GM18517 (cell line): ENCODE measurements at regions not wholly inside any gene's neighbourhood (a gene's known extent, or its start where the extent isn't known, plus 50 kb on each side); places are given as distances from the start of the nearest gene placed in this dataset.
"Not testable (repeated sequence)": the region's sequence is repeated elsewhere in the genome, so short reads cannot be mapped to it uniquely, and the experiment has no call there.

ENCODE experiments used
- ATAC-seq: cut with Tn5 transposase; IDR thresholded peaks from one replicate; pipeline ENCODE4 v1.9.1; 2021; ENCODE audit warnings: mild to moderate bottlenecking, moderate library complexity; ENCODE audit not compliant: unreplicated experiment

DNA sequence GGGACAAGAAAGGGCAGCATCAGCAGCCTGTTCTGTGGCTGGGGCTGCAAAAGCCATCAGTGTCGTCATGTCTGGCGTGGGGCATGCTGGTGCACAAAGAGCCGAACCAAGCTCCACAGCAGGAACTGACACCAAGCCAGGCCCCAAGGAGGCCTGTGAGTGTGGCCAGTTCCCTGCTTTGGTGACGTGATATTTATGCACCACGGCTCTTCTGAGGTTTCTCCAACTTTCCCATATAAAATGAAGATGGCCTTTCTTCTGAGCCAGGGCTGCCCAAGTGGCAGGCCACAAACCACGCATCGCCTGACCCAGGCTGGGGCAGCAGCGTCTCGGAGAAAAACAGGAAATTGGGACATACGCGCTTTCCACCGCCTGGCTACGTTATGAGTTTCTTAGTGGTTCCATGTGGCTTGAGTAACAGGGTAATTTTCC is 109.9 kb downstream of the RIN2 start:
- no peak for ATAC-seq

DNA sequence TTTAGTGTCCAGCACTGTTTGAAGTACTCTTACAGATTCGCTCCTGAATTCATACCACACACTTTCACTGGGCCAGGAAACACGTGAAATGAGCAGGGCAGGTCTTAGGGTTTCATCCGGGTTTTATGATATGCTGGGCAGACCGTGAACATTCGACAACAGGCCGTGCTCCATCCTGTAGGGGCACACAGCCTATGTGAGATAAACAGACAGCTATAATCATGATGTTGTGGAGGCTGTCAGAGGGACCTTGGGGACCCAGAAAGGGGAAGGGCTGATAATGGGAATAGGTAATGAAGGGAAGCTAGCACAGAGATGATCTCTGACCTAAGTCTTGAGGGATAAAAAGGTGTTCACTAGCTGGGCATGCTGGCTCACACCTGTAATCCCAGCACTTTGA is 110.4 kb downstream of the RIN2 start:
- ATAC-seq: no peak

DNA sequence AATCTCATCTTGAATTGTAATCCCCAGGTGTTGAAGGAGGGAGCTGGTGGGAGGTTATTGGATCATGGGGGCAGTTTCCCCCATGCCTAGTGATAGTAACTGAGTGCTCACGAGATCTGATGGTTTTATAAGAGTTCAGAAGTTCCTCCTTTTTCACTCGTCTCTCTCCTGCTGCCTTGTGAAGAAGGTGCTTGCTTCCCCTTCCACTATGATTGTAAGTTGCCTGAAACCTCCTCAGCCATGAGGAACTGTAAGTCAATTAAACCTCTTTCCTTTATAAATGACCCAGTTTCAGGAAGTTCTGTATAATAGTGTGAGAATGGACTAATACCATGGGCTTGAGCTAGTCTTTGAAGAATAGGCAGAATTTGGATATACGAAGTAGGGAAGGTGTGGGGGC is 113.9 kb downstream of the RIN2 start:
- ATAC-seq: no peak

DNA sequence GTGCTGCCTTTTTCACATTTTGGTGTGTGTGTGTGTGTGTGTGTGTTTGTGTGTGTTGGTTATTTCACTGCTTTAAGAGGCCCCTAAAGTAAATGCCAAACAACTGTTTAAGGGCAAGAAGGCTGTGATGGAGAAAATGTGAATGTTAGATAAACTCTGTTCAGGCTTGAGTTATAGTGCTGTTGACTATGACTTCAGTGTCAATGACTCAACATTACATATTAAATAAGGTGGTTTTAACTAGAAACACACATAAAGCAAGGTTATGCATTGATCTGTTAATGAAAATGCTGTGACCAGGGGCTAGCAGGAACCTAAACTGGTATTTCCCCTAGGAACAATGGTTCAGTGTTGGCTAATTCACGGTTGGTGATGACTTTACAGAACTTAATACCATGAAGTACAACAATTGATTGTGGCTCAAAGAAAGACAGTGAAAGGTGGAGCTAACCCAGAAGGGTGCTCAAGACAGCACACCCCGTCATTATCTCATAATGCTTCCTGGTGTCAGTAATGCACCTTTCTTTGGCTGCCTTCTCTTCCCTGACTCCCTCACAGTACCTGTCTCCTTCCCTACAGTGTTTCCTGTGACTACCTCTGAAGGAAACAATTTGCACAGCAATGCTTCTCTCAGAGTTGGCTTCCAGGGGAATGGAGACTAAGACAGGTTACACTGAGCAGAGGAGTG is 116.1 kb downstream of the RIN2 start:
- no peak for ATAC-seq

DNA sequence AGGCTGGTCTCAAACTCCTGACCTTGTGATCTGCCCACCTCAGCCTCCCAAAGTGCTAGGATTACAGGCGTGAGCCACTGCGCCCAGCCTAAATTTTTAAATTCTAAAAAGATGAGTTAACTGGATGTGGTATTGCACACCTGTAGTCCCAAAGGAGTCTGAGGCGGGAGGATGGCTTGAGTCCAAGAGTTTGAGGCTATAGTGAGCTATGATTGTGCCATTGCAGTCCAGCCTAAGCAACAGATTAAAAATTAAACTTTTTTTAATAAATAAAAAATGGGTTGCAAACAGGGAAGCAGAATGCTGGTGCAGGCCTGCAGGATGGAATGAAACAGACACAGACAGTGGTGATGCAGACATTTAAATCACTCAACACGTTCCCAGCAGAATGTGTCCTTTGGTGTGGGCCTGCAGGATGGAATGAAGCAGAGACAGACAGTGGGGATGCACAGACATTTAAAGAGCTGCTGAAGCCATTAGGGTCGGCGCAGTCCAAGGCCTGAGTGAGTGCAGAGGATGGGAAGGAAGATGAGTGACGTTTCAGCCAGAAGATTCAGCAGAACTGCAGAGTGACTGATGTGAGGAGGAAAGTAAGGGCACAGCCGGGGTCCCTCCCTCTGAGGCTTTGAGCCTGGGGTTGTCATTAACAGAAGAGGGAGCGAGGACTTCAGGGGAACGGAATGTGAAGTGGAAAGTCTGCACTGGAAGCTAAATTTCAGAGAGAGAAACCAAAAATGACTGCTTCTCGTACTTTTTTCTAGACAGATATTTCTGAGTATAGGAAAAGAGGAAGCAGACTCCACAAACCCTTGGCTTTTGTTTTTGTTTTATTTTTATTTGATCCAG is 117.5 kb downstream of the RIN2 start:
- no peak for ATAC-seq

DNA sequence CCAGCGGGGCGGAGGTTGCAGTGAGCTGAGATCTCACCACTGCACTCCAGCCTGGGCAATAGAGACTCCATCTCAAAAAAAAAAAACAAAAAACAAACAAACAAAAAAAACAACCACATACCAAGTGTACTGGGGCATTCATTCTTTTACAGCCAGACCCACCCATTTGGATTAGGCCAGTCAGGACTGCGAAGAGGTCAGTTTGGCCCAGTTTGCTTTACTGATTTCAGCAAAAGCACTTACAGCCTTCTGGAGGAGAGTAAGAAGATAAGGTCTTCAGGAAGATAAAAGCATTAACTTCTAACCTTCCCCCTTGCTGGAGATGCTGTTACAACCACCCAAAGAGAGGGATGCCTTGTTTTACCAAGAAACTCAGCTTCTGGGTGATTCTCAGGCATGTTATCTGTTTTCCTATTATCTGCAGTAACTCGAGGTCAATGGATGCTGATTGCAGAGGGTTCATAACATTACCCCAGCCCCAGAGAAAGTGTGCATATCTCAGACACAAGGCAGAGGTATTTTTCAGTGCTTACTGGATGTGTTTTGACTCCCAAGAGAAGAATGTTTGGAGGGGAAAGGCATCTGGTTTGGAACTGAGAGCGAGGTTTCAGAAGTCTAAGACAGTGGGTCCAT is 118.9 kb downstream of the RIN2 start:
- ATAC-seq: no peak

DNA sequence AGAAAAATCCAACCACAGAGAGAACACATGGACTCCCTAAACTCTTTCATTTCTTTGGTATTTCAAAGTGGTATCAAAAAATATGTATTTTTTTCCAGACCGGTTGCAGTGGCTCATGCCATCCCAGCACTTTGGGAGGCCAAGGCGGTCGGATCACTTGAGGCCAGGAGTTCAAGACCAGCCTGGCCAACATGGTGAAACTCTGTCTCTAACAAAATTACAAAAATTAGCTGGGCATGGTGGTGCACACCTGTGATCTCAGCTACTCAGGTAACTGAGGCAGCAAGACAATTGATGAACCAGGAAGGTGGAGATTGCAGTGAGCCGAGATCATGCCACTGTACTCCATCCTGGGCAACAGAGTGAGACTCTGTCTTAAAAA is 121.8 kb downstream of the RIN2 start:
- ATAC-seq: not testable (repeated sequence)

DNA sequence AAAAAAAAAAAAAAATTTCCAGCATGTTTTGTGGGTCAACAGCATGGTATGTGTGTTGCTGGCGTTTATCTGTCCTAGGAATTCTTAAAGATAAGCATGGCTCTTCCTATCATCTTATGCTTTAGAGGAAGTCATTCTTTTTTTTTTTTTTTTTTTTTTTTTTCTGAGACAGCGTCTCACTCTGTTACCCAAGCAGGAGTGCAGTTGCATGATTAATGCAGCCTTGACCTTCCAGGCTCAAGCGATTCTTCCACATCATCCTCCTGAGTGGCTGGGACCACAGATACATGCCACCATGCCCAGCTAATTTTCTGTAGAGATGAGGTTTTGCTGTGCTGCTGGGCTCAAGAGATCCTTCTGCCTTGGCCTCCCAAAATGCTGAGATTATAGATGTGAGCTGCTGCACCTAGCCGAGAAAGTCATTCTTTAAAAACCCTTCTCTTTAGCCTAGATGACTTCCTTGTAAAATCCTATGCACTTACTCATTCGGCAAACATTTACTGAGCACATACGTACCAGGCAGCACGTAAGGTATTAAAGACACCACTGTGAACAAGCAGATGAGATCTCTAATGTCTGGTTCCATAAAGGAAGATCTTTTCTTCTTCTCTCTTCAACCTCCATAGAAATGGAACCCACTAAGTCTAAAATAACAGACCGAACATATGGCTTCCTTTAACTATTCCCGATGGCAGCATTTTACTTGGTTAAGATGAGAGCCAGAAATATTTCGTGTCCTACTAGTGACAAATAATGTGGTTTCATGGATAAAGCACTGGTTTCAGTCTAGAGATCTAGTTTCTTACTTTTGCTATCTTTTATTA is 122.4 kb downstream of the RIN2 start:
- no peak for ATAC-seq

DNA sequence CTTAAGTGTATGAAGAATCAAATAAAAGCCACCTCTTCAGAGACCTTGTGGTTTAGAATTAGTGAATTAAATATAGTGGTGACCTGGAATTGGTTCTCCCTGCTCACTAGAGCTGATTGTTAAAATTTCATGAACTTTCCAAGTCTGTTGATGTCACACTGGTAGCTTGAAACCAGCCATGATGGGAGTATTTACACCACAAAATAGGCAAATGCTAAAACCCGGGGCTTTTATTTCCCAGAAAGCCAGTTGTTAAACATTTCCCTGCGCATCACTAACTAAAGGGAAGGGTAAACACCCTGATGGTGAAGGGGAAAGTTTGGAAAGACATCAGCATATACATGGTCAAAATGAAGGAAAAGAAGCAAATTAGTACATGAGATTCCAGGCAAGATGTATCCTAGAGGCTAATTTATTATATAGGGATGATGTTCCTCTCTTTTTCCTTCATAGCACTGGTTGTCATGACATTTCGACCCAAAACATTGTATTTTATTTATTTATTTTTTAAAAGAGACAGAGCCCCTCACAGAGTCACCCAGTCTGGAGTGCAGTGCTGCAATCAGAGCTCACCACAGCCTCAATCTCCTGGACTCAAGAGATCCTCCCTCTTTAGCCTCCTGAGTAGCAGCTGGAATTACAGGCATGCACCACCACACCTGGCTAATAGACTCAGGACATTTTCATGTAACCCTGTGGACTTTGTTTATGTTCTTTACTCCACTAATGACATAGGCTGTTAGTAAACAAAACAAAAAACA is 123.2 kb downstream of the RIN2 start:
- no peak for ATAC-seq

DNA sequence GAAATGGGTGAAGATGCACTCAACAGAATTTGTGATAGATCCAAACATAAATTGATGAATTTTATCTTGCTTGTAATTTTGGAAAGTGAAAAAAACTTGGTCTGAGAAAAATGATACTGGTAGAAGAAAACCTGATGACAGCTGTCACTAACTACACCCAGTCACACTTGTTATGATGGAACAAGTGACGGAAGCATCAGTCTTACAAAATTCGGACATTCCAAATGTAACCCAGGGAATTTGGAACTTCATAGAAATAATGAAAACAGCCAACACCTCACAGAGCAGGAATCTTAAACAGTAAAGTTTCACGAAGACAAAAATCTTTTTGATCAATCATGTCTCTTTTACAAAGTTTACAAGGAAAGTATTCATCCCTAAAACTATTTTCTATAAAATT is 123.9 kb downstream of the RIN2 start:
- ATAC-seq: no peak

DNA sequence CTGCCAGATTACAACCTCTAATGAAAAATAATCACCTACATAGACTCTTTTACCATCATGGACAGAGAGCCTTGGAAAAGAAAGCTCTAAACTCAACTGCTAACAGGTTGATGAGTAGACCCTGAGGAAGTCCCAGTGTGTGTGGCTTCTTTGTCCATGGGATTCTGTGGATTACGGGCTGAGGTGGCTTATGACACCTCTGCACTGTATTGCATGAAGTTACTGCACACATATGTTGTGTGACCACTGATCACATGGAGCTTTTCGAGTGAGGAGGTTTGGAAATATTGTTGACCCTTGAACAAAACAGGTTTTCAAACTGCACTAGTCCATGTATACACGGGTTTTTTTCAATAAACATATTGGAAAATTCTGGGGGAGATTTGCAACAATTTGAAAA is 124.4 kb downstream of the RIN2 start:
- ATAC-seq: no peak

DNA sequence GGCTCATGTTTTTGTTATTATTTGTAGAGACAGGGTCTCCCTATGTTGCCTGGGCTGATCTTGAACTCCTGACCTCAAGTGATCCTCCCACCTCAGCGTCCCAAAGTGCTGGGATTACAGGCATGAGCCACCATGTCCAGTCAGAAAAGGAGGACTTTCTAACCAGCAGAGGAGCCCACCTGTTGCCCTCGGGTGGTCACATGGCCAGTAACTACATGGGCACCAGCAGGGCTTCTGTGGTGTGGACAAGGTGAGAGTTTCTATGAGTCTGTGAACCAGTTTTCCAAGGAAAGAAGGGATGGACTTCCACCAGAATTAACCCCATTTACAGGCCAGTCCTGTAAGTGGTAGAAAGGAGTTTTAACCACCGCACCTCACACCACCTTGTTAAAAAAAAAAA is 125.4 kb downstream of the RIN2 start:
- ATAC-seq: no peak

DNA sequence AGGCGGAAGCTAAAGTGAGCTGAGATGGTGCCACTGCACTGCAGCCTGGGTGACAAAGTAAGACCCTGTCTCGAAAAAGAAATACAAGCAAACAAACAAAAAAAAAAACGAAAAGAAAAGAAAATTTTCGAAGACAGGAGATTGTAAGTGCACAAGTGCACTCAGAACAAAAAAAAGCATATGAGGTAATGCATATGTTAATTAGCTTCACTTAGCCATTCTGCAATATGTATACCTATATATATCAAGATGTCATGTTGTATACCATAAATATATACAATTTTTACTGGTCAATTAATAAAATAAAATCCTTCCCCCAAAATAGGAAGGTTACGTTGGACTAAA is 127.5 kb downstream of the RIN2 start:
- no peak for ATAC-seq

DNA sequence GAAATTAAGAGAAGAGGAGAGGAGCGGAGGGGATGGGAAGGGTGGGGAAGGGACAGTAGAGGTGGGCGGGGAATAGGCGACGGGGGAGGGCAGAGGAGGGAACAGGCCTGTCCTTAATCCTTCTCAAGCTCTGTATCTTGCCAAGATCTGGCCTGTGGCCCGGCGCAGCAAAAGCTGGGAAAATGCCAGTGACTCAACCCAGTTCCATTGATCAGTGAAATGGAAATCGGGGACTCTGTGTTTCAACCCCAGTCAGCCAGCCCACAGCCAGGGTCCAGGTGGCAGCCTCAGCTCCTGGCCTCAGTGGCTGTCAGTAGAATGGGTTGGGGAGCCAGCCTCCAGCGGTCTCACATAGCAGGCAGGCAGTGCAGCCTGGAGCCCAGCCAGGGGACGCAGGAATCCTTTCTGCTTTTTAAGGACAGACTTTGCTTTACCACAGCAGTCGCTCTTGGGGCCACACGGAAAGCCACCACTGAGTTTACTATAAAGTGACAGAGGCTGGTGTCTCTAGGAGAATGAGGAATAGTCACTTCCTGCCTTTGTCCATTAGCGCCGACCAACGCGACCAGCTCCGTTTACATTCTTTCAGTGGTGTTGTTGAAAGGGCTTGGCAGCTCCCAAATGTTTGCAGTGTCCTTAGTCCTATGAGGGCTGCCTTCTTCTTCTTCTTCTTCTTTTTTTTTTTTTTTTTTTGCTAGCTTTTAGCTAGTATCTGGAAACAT is 128.0 kb downstream of the RIN2 start:
- ATAC-seq: no peak

DNA sequence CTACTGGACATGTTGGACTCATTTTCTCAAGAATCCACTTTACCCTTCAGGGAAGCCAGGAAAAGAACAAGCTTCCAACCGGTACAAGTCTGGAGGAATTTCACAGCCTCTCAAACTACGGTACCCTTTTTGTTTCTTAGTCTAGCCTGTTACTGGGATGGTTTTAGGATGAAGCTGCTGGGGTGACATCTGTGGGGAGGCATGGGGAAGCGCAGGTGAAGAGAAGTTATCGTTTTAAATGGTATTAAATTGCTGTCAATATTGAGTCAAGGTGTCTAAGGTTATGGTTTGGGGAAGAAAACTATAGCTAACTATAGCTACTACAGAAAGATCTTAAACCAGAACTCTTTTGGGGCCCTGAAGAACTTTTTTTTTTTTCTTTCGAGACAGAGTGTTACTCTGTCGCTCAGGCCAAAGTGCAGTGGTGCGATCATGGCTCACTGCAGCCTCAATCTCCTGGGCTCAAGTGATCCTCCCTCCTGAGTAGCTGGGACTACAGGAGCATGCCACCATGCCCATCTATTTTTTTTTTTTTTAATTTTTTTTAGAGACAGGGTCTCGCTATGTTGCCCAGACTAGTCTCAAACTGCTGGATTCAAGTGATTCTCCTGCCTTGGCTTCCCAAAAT is 128.7 kb downstream of the RIN2 start:
- no peak for ATAC-seq

DNA sequence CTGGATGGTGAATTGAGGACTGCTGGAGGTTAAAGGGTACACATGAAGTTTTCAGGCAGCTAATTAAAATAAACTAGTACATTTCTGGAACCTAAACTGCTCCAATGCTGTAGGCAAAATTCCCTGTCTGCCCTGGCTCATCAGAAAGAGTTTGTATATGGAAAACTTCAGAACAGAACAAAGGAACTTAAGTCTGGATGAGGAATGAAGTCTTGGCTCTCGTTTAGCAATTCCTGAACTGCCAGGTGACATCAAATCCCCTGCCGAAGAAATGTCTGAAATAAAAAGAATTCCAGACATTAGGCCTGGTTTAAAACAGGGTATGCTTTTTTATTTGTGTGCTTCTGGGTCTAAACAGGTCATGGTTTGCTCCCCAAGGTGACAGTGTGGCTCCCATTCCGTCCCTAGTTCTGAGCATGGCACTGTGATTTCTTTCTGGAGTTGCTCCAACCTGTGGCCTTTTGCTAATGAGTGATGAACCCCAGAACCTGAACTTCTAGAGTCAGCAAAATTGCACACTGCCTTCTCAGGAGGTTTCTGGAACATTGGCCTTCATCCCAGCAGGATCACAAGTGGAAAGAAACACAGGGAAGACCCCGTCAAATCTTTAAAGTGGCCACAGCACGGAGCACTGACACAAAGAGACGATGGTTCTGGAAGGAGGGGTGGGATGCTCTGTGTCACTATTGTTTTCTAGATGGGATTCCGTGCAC is 129.4 kb upstream of the NAA20 start:
- ATAC-seq: no peak

DNA sequence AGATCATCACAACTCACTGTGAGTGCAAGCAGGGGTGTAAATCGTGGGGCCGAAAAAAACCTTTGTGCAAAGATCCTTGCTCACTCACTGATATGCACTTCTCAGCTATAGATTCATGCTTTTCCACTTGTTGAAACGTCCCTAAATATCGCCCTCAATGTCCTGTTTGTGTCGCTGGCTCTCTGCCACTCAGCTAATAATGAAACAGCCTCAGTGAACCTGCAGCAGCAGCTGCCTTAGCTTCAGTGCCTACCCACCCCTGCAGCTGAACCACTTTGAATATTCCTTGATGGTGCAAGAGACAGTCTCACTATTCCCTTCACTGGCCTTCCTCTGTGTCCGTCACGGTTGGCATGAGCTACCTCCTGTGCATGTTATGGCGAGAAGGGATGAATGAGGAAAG is 128.9 kb upstream of the NAA20 start:
- no peak for ATAC-seq

DNA sequence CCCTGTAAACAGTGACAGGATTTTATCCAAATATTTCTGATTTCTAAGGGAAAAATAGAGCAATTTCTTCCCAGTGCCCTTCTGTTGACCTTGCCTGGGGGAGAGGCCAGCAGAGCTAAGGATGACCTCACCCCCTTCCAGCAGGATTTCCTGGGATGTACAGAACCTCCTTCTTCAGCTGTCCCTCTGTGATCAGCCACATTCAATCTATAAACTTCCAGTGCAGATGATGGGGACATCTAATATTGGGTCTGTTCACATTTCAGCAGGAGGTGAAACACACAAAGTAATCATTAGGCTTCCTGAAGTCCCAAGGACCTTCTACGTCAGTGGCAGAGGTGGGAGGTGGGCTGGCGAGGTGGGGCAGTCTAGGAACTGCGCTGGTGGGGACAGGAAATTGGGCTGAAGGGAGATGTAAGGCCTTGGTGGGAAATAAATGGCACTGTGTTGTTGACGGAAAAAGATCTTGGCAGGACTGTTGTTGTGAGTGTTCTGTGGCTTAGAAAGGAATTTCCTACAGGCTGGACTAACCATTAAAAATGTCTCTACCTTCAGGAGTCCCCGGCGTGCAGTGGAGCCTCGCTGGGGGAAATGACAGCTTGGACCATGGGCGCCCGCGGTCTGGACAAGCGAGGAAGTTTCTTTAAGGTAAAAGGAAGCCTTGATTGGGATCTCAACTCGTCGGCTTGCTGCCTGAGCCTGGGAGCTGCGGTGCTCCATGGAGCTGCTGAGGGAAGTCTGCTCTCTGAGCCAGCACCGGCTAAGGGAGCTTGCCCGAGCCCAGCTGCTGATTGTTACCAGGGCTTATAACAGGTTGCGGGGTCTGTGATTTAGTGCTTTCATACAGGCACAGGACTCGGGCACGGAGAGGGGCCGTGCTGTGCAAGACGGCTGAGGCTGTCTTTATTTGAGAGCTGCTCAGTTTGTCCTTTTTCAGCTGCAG is 127.9 kb upstream of the NAA20 start:
- ATAC-seq: no peak
